SKM-1 (cell line): ENCODE measurements at regions not wholly inside any gene's neighbourhood (a gene's known extent, or its start where the extent isn't known, plus 50 kb on each side); places are given as distances from the start of the nearest gene placed in this dataset.

Experiments used
- DNase-seq: peaks from one replicate; lab custom pipeline; 2025; ENCODE audit not compliant: unreplicated experiment; lab: John Stamatoyannopoulos, UW

DNA sequence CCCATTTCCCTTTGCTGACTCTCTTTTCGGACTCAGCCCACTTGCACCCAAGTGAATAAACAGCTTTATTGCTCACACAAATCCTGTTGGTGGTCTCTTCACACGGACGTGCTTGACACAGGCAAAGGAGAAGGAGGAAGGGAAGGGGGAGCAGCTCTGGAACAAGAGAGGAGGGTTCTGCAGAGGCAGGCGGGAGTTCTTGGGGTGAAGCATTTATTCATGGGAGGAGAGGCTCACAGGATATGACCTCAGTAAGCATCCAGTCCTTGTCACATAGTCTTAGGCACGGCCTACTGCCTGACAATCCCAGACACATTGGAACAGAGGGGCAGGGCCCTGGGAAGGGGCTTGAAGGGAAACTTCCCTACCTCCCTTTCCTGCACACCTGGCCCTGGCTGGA, 171.7 kb upstream of the HS6ST1 start:
- no peak for DNase-seq

DNA sequence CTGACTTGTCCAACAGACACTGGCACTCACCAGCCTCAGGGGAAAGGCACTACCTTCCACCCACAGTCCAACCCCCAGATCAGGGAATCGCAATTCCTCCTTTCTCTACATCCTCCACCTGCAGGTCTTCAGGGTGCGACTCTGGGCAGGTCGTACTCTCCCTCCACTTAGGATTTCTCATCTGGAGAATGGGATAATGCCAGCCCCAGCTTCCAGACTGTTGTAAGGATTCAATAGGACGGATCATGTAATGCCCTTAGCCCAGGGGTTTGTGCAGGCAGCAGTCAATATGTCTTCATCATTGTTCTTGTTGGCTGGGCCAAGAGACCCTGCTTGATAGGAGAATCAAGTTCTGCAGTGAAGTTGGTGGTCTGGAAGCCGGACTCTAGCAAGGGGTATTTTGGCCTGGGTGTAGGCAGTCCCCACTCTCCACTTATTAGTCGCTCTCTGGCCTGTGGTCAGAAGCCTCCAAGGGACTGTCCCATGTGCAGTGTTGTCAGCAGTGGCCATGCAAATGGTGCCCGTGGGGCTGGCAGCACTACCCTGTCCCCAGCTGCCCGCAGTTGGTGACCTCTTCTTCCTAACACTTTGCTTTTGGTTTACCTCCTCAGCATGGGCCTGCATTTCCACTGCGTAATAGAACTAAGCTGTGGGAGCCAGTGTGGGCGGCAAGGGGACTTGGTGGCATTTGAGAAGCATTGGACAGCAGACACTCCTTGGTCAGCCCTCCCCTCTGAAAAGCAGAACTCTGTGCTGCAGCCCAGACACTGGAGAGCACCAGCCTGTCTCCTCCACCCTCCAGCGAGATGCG, 172.4 kb upstream of the HS6ST1 start:
- no peak for DNase-seq

- DNase-seq: no peak
Observed at GRCh38 chr2:128491692-128492244, 173.1 kb upstream of the HS6ST1 start.

GRCh38 chr2:128492966-128493811, 174.5 kb upstream of the HS6ST1 start:
- DNase-seq: no peak

GRCh38 chr2:128493880-128494279, 175.2 kb upstream of the HS6ST1 start:
- DNase-seq: no peak

GRCh38 chr2:128494307-128494639, 175.6 kb upstream of the HS6ST1 start:
- no peak for DNase-seq

- no peak for DNase-seq
Observed at GRCh38 chr2:128494640-128495321, 176.1 kb upstream of the HS6ST1 start.

GRCh38 chr2:128495996-128496547, 177.4 kb upstream of the HS6ST1 start:
- no peak for DNase-seq

DNA sequence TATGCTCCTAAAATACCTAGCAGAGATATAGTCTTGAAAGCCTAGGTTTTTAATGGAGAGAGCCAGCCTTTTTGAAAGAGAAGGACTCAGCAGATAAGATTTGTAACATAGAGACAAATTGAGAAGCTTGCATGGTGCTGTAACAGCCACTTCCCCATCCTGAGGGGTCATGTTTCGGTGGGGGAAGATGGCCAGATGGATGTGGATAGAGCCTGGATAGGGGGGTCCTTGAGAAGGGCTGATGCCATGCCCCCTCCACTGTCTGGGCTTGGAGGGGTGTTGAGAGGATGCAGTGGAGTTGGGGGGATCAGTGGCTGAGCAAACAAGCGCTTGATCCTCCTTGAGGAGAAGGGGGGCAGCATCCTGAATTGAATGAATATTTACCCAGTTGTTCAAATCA, 178.0 kb upstream of the HS6ST1 start:
- no peak for DNase-seq

DNA sequence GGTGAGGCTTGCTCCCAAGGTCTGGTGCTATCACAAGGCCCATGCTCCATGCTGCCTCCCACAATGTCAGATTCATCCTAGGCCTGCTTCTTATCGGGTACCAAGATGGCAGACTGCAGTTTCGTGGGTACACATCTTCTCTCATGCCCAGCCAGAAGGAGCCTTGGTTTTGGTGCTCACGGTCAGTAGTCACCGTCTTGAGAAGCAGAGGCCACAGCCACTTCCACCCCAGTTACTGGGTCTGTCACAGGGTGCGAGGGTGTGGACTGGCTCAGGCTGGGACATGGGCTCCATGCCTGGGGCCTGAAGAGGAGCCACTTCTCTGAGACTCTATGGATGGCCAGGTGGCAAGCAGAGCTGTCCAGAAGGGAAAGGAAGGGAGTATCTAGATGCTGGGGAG, 178.8 kb upstream of the HS6ST1 start:
- no peak for DNase-seq

- DNase-seq: no peak
Observed at GRCh38 chr2:128498086-128498485, 179.4 kb upstream of the HS6ST1 start.

- DNase-seq: no peak
Observed at GRCh38 chr2:128498589-128498988, 179.9 kb upstream of the HS6ST1 start.

- DNase-seq: no peak
Observed at GRCh38 chr2:128499367-128500137, 180.9 kb upstream of the HS6ST1 start.

- DNase-seq: no peak
Observed at GRCh38 chr2:128500138-128500800, 181.6 kb upstream of the HS6ST1 start.

GRCh38 chr2:128501006-128501690, 182.5 kb upstream of the HS6ST1 start:
- DNase-seq: no peak

DNA sequence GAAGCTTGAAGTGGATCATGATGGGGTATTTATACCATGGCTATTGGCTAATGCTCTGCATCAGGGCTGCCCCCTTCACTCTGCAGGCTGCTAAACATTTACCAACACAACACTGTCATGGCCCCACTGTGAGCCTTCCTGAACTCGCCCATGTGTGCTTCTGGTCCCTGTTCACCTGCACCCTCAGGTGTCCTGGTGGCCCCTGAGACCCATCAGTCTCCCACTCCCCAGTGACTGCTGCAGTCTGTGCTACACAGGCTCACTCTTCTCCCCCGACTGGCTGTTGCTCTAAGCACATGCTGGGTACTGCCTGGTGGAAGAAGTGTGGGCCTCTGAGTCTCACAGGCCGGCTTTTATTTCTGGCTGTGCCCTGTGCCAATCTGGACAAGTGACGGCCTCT, 183.0 kb upstream of the HS6ST1 start:
- no peak for DNase-seq

DNA sequence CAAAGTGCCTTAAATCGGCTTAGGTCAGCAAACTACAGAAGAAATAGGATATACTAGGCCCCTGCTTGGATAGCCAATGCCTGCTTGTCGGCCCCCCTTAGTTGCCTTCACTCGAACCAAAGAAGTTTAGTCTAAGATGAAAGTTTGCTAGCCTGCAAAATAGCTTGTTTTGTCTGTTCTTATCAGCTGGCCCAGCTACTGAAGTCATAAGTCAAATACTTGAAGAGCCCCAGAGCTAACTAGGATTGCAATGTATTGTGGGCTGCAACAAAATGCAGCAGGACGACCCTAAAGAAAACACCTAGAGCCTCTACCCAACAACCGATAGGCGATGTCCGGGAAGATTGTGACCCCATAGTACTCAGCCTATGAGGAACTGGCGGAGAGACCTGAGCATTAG, 183.5 kb upstream of the HS6ST1 start:
- no peak for DNase-seq

DNA sequence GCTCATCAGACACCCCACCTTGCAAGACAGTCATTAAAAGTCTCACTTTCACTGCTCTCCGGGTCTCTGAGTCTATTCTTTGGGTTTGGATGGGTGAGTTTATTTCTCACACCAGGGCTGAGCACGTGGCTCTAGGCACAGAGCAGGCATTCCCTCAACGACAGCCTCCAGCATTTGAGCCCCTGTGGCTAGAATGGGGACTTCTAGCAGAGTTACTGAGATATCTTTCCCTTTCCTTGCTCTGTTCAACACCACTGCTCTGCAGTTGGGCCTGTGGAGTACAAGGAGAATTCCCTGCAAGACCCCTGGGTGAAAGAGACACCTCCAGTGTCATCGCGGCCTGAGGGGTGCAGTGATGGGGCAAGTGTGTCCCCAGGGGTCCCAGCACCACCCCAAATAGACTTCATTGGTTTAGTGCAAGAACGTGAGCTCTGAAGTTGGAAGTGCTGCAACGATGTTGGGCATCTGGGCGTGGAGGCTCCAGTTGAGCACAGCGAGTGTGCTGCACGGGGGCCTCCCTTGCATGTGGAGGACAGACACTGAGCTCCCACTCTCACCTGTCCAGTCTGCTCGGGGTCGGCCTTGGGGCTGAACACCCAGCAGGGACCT, 184.1 kb upstream of the HS6ST1 start:
- DNase-seq: no peak
